ENCODE measurements at regions not wholly inside any gene's neighbourhood (a gene's known extent, or its start where the extent isn't known, plus 50 kb on each side); places are given as distances from the start of the nearest gene placed in this dataset.

DNA sequence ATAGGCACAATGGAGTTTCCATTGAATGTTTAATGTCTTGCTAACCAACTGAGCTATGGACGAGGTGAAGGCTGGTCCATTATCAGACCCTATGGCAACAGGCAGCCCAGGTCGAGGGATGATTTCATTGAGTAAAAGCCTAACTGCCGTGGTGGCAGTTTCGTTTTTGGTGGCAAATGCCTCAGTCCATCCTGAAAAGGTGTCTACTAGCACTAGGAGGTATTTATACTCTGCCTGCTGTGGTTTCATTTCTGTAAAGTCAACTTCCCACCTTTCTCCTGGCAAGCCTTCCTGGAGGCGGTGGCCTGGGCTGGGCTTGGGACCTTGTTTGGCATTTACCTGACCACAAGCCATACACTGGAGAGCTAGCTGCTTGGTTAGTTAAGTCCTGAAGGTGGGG lies 75.8 kb downstream of the PRR15 start:
- no peak overlapping the region for H2BK12ac ChIP-seq (ENCODE audit: low read length in 2 of 2)
- no peak overlapping the region for H4K91ac ChIP-seq (ENCODE audit: low read length)
- no peaks in the 10 kb centered on the region for H3K27me3 ChIP-seq (ENCODE audit: control insufficient read depth in 1 of 2, insufficient read depth in 1 of 2, low read length in 2 of 2)
- H2BK15ac ChIP-seq (ENCODE audit: low read depth, poor library complexity, severe bottlenecking), result no peak overlapping the region
- no peak overlapping the region for H3K18ac ChIP-seq (ENCODE audit: low read depth in 1 of 2, low read length in 2 of 2)
- H3K23ac ChIP-seq (ENCODE audit: low read length in 2 of 2), result no peak overlapping the region
- no peak overlapping the region for H3K27ac ChIP-seq (ENCODE audit: low read length, poor library complexity, severe bottlenecking)
- no peak overlapping the region for H2BK5ac ChIP-seq (ENCODE audit: low read depth, low read length, poor library complexity, severe bottlenecking)
- H3K4ac ChIP-seq (ENCODE audit: low read depth in 1 of 2, low read length in 2 of 2), result no peak overlapping the region
- H2BK120ac ChIP-seq (ENCODE audit: low read depth, low read length), result no peak overlapping the region
- no peak overlapping the region for H4K8ac ChIP-seq (ENCODE audit: low read length)
- H3K14ac ChIP-seq (ENCODE audit: low read length in 2 of 2), result no peak overlapping the region
- H3K4me1 ChIP-seq (ENCODE audit: control insufficient read depth, insufficient read depth, low read depth, low read length), result peaks cover 1% of the 10 kb centered on the region
- H3K9ac ChIP-seq (ENCODE audit: low read length), result no peak overlapping the region
- H3K36me3 ChIP-seq (ENCODE audit: control insufficient read depth in 1 of 2, insufficient read depth in 2 of 2, low read depth in 1 of 2, low read length in 2 of 2), result no peaks in the 10 kb centered on the region
- H2AK5ac ChIP-seq (ENCODE audit: low read length, severe bottlenecking), result no peak overlapping the region
- no peak overlapping the region for H3K4me3 ChIP-seq (ENCODE audit: insufficient read depth in 1 of 2, low read depth in 1 of 2, low read length in 2 of 2)
- H3K9me3 ChIP-seq (ENCODE audit: control insufficient read depth, low read length), result no peaks in the 10 kb centered on the region
- H2AFZ ChIP-seq (ENCODE audit: low read depth, low read length), result no peak overlapping the region
- WGBS, result 94% methylated on average over 5 of the region's 5 CpGs
- no peak overlapping the region for H3K4me2 ChIP-seq (ENCODE audit: low read length, poor library complexity, severe bottlenecking)
- DNase-seq, result no peak
- peaks cover 2% of the 10 kb centered on the region for H3K79me1 ChIP-seq (replicated peaks; ENCODE audit: low read length, poor library complexity, severe bottlenecking)

DNA sequence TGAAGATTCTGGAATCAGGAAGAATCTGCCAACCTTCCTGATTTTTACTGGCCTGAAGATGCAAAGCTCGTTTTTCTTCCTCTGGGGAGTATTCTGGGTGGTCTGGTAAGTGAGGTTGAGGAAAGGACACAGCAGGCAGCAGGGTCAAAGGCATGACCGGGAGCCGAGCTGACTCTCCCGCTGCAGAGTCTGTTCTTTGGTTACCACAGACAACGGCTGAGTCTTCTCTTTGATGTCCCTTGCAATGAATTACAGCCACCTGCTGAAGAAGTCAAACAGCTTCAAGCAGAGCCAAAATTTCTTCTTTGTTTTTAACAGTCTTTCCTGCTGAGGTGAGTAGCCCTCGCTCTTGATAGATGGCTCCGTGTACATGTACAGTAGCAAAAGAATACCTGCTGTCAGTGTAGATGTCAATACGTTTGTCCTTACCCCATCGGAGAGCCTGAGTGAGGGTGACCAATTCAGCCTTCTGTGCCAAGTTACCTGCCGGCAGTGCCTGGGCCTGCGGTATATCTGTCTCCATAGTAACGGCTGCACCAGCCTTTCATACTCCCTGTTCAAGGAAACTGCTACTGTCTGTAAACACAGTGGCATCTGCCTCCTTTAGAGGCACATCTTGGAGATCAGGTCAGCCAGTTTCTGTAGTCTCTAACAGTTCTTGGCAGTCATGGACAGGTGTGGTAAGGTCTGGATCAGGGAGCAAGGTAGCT lies 76.4 kb downstream of the PRR15 start:
- no peak for DNase-seq
- Histone ChIP-seq H4K91ac (ENCODE audit: low read length) (no peak overlapping the region), H3K23ac (ENCODE audit: low read length in 2 of 2) (no peak overlapping the region), H4K8ac (ENCODE audit: low read length) (no peak overlapping the region), H3K4me3 (ENCODE audit: insufficient read depth in 1 of 2, low read depth in 1 of 2, low read length in 2 of 2) (no peak overlapping the region), H3K9me3 (ENCODE audit: control insufficient read depth, low read length) (no peaks in the 10 kb centered on the region), H3K18ac (ENCODE audit: low read depth in 1 of 2, low read length in 2 of 2) (no peak overlapping the region), H2BK15ac (ENCODE audit: low read depth, poor library complexity, severe bottlenecking) (no peak overlapping the region), H2BK12ac (ENCODE audit: low read length in 2 of 2) (no peak overlapping the region), H2AFZ (ENCODE audit: low read depth, low read length) (no peak overlapping the region), H3K14ac (ENCODE audit: low read length in 2 of 2) (no peak overlapping the region), H3K79me1 (replicated peaks; ENCODE audit: low read length, poor library complexity, severe bottlenecking) (peaks cover 6% of the 10 kb centered on the region), H3K27me3 (ENCODE audit: control insufficient read depth in 1 of 2, insufficient read depth in 1 of 2, low read length in 2 of 2) (no peaks in the 10 kb centered on the region), H3K27ac (ENCODE audit: low read length, poor library complexity, severe bottlenecking) (no peak overlapping the region), H2AK5ac (ENCODE audit: low read length, severe bottlenecking) (no peak overlapping the region), H3K36me3 (ENCODE audit: control insufficient read depth in 1 of 2, insufficient read depth in 2 of 2, low read depth in 1 of 2, low read length in 2 of 2) (no peaks in the 10 kb centered on the region), H3K9ac (ENCODE audit: low read length) (no peak overlapping the region), H3K4ac (ENCODE audit: low read depth in 1 of 2, low read length in 2 of 2) (no peak overlapping the region), H3K4me2 (ENCODE audit: low read length, poor library complexity, severe bottlenecking) (no peak overlapping the region), H3K4me1 (ENCODE audit: control insufficient read depth, insufficient read depth, low read depth, low read length) (peaks cover 1% of the 10 kb centered on the region), H2BK120ac (ENCODE audit: low read depth, low read length) (no peak overlapping the region), H2BK5ac (ENCODE audit: low read depth, low read length, poor library complexity, severe bottlenecking) (no peak overlapping the region)
- 78% methylated on average over 12 of the region's 12 CpGs for WGBS

DNA sequence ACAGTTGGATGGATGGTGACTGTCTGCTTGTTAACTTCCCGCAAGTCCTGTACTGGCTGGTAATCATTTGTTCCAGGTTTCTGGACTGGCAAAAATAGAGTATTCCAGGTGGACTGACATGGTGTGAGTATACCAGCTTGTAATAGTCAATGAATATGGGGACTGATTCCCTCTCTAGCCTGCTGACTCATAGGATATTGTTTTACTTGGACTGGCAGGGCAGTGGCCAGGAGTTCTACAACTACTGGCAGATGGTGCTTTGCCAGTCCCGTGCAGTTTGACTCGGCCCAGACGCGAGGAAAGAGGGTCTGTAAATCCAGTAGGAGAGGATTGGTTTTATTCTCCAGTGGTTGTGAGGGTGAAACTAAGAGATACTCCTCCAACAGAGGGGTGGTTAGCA lies 78.0 kb downstream of the PRR15 start:
- Histone ChIP-seq H3K4ac (ENCODE audit: low read depth in 1 of 2, low read length in 2 of 2) (no peak overlapping the region), H3K9ac (ENCODE audit: low read length) (no peak overlapping the region), H2AK5ac (ENCODE audit: low read length, severe bottlenecking) (no peak overlapping the region), H3K23ac (ENCODE audit: low read length in 2 of 2) (no peak overlapping the region), H2BK15ac (ENCODE audit: low read depth, poor library complexity, severe bottlenecking) (no peak overlapping the region), H2BK5ac (ENCODE audit: low read depth, low read length, poor library complexity, severe bottlenecking) (no peak overlapping the region), H4K8ac (ENCODE audit: low read length) (no peak overlapping the region), H3K9me3 (ENCODE audit: control insufficient read depth, low read length) (no peaks in the 10 kb centered on the region), H3K27ac (ENCODE audit: low read length, poor library complexity, severe bottlenecking) (no peak overlapping the region), H3K4me1 (ENCODE audit: control insufficient read depth, insufficient read depth, low read depth, low read length) (peaks cover 1% of the 10 kb centered on the region), H3K36me3 (ENCODE audit: control insufficient read depth in 1 of 2, insufficient read depth in 2 of 2, low read depth in 1 of 2, low read length in 2 of 2) (no peaks in the 10 kb centered on the region), H3K4me3 (ENCODE audit: insufficient read depth in 1 of 2, low read depth in 1 of 2, low read length in 2 of 2) (no peak overlapping the region), H3K79me1 (replicated peaks; ENCODE audit: low read length, poor library complexity, severe bottlenecking) (peaks cover 9% of the 10 kb centered on the region), H2AFZ (ENCODE audit: low read depth, low read length) (no peak overlapping the region), H4K91ac (ENCODE audit: low read length) (peak overlapping the region; percentile 53), H2BK120ac (ENCODE audit: low read depth, low read length) (no peak overlapping the region), H3K14ac (ENCODE audit: low read length in 2 of 2) (no peak overlapping the region), H3K27me3 (ENCODE audit: control insufficient read depth in 1 of 2, insufficient read depth in 1 of 2, low read length in 2 of 2) (no peaks in the 10 kb centered on the region), H3K4me2 (ENCODE audit: low read length, poor library complexity, severe bottlenecking) (no peak overlapping the region), H2BK12ac (ENCODE audit: low read length in 2 of 2) (peak overlapping the region in 1 of 2 experiments; percentile 12), H3K18ac (ENCODE audit: low read depth in 1 of 2, low read length in 2 of 2) (no peak overlapping the region)
- 93% methylated on average over 5 of the region's 5 CpGs for WGBS
- DNase-seq, result no peak

DNA sequence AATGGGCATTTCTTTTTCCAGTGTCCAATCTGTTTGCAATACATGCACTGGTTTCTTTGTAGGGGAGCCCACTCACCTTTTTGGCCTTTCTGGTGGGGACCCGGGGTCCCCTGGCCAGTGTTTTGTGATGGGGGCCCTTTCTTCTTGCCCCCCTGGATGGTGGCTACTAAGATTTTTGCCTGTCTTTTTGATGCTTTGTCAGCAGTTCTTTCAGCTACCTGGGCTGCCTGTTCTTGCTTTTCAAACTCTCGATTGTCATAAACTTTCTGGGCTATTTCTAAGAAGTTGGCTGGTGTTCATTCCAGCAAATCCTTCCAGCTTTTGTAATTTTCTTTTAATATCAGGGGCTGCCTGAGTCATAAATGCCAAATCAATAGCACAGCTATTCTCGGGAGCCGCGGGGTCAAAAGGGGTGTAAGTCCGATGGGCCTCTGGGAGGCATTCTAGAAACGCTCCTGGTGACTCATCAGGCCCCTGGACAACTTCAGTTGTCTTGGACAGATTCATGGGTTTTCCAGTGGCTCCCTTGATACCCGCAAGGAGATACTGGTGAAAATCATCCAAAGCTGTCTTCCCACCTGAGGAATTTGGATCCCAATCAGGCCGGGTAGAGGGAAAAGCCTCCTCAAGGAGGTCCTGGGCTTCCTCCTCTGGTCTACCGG lies 79.0 kb downstream of the PRR15 start:
- H3K23ac ChIP-seq (ENCODE audit: low read length in 2 of 2), result no peak overlapping the region
- peak; percentile 80 for DNase-seq
- no peak overlapping the region for H3K4me2 ChIP-seq (ENCODE audit: low read length, poor library complexity, severe bottlenecking)
- H3K4me3 ChIP-seq (ENCODE audit: insufficient read depth in 1 of 2, low read depth in 1 of 2, low read length in 2 of 2), result no peak overlapping the region
- H3K4ac ChIP-seq (ENCODE audit: low read depth in 1 of 2, low read length in 2 of 2), result no peak overlapping the region
- no peak overlapping the region for H2AK5ac ChIP-seq (ENCODE audit: low read length, severe bottlenecking)
- H2BK15ac ChIP-seq (ENCODE audit: low read depth, poor library complexity, severe bottlenecking), result no peak overlapping the region
- no peak overlapping the region for H2BK12ac ChIP-seq (ENCODE audit: low read length in 2 of 2)
- H4K91ac ChIP-seq (ENCODE audit: low read length), result no peak overlapping the region
- no peak overlapping the region for H2BK120ac ChIP-seq (ENCODE audit: low read depth, low read length)
- no peak overlapping the region for H3K27ac ChIP-seq (ENCODE audit: low read length, poor library complexity, severe bottlenecking)
- H4K8ac ChIP-seq (ENCODE audit: low read length), result no peak overlapping the region
- H3K9me3 ChIP-seq (ENCODE audit: control insufficient read depth, low read length), result no peaks in the 10 kb centered on the region
- no peak overlapping the region for H2BK5ac ChIP-seq (ENCODE audit: low read depth, low read length, poor library complexity, severe bottlenecking)
- WGBS, result 29% methylated on average over 10 of the region's 10 CpGs
- H3K79me1 ChIP-seq (replicated peaks; ENCODE audit: low read length, poor library complexity, severe bottlenecking), result peaks cover 9% of the 10 kb centered on the region
- H3K27me3 ChIP-seq (ENCODE audit: control insufficient read depth in 1 of 2, insufficient read depth in 1 of 2, low read length in 2 of 2), result no peaks in the 10 kb centered on the region
- H3K9ac ChIP-seq (ENCODE audit: low read length), result no peak overlapping the region
- no peak overlapping the region for H3K14ac ChIP-seq (ENCODE audit: low read length in 2 of 2)
- H3K36me3 ChIP-seq (ENCODE audit: control insufficient read depth in 1 of 2, insufficient read depth in 2 of 2, low read depth in 1 of 2, low read length in 2 of 2), result no peaks in the 10 kb centered on the region
- peak overlapping the region in 1 of 2 experiments; percentile 67 for H3K18ac ChIP-seq (ENCODE audit: low read depth in 1 of 2, low read length in 2 of 2)
- peaks cover 1% of the 10 kb centered on the region for H3K4me1 ChIP-seq (ENCODE audit: control insufficient read depth, insufficient read depth, low read depth, low read length)
- no peak overlapping the region for H2AFZ ChIP-seq (ENCODE audit: low read depth, low read length)

All from mesenchymal stem cell (in vitro differentiated cells and primary cell).